ENCODE measurements at regions not wholly inside any gene's neighbourhood (a gene's known extent, or its start where the extent isn't known, plus 50 kb on each side); places are given as distances from the start of the nearest gene placed in this dataset.
"Not testable (repeated sequence)": the region's sequence is repeated elsewhere in the genome, so short reads cannot be mapped to it uniquely, and the experiment has no call there.

DNA sequence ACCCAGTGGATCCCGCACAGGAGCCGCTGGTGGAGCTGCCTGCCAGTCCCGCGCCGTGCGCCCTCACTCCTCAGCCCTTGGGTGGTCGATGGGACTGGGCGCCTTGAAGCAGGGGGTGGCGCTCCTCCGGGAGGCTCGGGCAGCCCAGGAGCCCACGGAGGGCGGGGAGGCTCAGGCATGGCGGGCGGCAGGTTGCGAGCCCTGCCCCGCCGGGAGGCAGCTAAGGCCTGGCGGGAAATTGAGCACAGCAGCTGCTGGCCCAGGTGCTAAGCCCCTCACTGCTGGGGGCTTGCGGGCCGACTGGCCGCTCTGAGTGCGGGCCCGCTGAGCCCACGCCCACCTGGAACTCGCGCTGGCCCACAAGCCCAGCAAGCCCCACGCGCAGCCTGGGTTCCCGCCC, 127.1 kb upstream of the TMEM164 start:
- no peak overlapping the region for H3K4me3 ChIP-seq (ENCODE audit: low read length)

DNA sequence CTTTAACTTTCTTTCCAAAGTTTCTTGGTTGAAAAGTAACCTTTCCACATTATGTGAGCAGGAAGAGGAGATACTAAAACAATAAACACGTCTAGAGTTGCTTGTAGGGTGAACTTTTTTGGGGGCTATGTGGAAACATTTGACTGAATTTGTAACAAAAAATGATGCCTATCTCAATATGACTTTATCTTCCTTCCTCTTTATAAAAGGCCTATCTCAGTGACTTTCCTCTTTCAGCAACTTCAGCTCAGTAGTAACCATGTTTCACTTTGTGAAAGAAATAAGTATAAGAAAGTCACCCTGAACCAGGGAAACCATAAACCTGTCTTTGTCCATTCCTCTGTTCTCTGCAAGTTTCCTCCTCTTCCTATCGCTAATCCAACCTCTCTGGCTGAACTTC, 124.7 kb upstream of the TMEM164 start:
- WGBS (ENCODE audit: insufficient coverage) = 64% methylated on average over 1 of the region's 2 CpGs
- peaks cover 8% of the 10 kb centered on the region for H3K27me3 ChIP-seq (ENCODE audit: control insufficient read depth, insufficient read depth, low read length)
- H3K27ac ChIP-seq (ENCODE audit: low read length) = no peak overlapping the region
- H3K9me3 ChIP-seq (replicated peaks; ENCODE audit: control insufficient read depth, low read depth, low read length) = no peaks in the 10 kb centered on the region
- no peaks in the 10 kb centered on the region for H3K4me1 ChIP-seq (ENCODE audit: control insufficient read depth, insufficient read depth, low read length)
- H3K36me3 ChIP-seq (ENCODE audit: control insufficient read depth, insufficient read depth, low read length) = no peaks in the 10 kb centered on the region
- no peak overlapping the region for H3K4me3 ChIP-seq (ENCODE audit: low read length)
- DNase-seq = no peak

More for the DNA sequence above, 127.1 kb upstream of the TMEM164 start:
- Histone ChIP-seq H3K27ac (ENCODE audit: low read length) (no peak overlapping the region), H3K9me3 (replicated peaks; ENCODE audit: control insufficient read depth, low read depth, low read length) (no peaks in the 10 kb centered on the region), H3K4me1 (ENCODE audit: control insufficient read depth, insufficient read depth, low read length) (no peaks in the 10 kb centered on the region), H3K36me3 (ENCODE audit: control insufficient read depth, insufficient read depth, low read length) (no peaks in the 10 kb centered on the region), H3K27me3 (ENCODE audit: control insufficient read depth, insufficient read depth, low read length) (peaks cover 8% of the 10 kb centered on the region)
- WGBS (ENCODE audit: insufficient coverage) = 91% methylated on average over 30 of the region's 30 CpGs
- no peak for DNase-seq

DNA sequence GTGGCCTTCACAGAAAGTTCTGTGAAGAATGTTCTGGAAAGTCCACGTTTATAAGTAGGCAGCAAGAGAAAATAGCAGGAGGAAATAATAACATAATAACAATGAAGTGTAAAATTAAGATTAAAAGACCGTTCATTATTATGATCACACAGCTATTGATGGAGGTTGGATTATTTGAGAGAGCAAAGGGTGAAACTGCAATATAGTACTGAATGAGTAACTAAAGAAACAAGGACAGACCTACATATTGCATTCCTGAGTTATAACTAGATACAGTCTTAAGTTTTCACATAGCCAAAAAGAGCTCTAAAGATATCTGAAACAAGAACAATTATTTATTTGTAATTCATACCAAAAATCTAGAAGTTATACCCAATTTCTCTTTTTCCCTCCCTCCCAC, 122.9 kb upstream of the TMEM164 start:
- Histone ChIP-seq H3K27ac (ENCODE audit: low read length) (no peak overlapping the region), H3K4me3 (ENCODE audit: low read length) (no peak overlapping the region), H3K4me1 (ENCODE audit: control insufficient read depth, insufficient read depth, low read length) (no peaks in the 10 kb centered on the region), H3K36me3 (ENCODE audit: control insufficient read depth, insufficient read depth, low read length) (no peaks in the 10 kb centered on the region), H3K9me3 (replicated peaks; ENCODE audit: control insufficient read depth, low read depth, low read length) (no peaks in the 10 kb centered on the region), H3K27me3 (ENCODE audit: control insufficient read depth, insufficient read depth, low read length) (peaks cover 8% of the 10 kb centered on the region)
- DNase-seq = no peak
- no CpG with 5 or more reads among the region's 2 CpGs for WGBS (ENCODE audit: insufficient coverage)

DNA sequence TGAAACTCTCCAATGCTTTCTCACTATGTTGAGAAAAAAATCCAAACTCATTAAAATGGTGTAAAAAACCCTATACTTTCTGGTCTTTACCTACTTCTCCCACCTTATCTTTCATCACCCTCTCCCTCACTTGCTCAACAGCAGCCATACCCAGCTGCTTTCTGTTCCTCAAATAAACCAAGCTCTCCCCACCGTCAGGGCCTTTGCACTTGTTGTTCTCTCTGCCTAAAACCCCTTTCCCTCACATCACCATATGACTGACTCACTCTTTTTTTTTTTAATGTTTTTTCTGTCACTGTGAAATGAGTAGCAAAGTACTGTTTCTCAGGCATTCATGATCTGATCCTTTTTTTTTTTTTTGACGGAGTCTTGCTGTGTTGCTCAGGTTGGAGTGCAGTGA, 122.3 kb upstream of the TMEM164 start:
- no peaks in the 10 kb centered on the region for H3K4me1 ChIP-seq (ENCODE audit: control insufficient read depth, insufficient read depth, low read length)
- no peaks in the 10 kb centered on the region for H3K36me3 ChIP-seq (ENCODE audit: control insufficient read depth, insufficient read depth, low read length)
- 43% methylated on average over 1 of the region's 2 CpGs for WGBS (ENCODE audit: insufficient coverage)
- no peak for DNase-seq
- no peak overlapping the region for H3K4me3 ChIP-seq (ENCODE audit: low read length)
- H3K9me3 ChIP-seq (replicated peaks; ENCODE audit: control insufficient read depth, low read depth, low read length) = no peaks in the 10 kb centered on the region
- H3K27me3 ChIP-seq (ENCODE audit: control insufficient read depth, insufficient read depth, low read length) = peaks cover 6% of the 10 kb centered on the region
- H3K27ac ChIP-seq (ENCODE audit: low read length) = no peak overlapping the region

DNA sequence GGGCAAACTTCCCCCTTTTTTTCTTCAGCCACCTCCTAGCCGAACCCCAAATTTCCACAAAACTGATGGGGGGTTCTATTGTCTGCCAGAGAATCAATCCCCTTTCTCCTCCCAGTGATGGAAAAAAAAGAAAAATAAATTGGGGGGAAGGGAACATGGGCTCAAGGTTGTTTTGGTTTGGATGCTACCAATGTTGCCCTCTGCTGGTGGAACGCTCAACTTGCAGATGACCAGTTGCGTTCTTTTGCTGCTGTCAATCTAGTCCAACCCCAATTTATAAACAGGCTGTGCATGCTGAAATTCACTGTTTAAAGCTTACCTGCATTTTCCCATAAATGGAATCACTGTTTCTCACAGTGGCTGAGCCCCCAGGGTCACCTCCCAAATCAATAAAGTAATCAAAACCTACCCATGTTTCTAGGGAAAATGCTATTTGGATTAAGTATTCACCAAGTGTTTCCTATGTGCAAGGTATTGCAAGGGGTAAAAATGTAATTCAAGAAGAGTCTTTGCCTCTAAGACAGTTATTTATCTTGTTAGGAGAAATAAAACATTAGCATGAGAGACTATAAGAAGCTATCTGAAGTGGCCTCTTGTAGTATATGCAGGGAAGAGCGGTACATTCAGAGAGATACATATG, 116.7 kb upstream of the TMEM164 start:
- no peaks in the 10 kb centered on the region for H3K9me3 ChIP-seq (replicated peaks; ENCODE audit: control insufficient read depth, low read depth, low read length)
- peak; percentile 25 for DNase-seq
- no peak overlapping the region for H3K27ac ChIP-seq (ENCODE audit: low read length)
- H3K4me3 ChIP-seq (ENCODE audit: low read length) = no peak overlapping the region
- WGBS (ENCODE audit: insufficient coverage) = 22% methylated on average over 3 of the region's 4 CpGs
- peaks cover 13% of the 10 kb centered on the region for H3K27me3 ChIP-seq (ENCODE audit: control insufficient read depth, insufficient read depth, low read length)
- no peaks in the 10 kb centered on the region for H3K4me1 ChIP-seq (ENCODE audit: control insufficient read depth, insufficient read depth, low read length)
- no peaks in the 10 kb centered on the region for H3K36me3 ChIP-seq (ENCODE audit: control insufficient read depth, insufficient read depth, low read length)

DNA sequence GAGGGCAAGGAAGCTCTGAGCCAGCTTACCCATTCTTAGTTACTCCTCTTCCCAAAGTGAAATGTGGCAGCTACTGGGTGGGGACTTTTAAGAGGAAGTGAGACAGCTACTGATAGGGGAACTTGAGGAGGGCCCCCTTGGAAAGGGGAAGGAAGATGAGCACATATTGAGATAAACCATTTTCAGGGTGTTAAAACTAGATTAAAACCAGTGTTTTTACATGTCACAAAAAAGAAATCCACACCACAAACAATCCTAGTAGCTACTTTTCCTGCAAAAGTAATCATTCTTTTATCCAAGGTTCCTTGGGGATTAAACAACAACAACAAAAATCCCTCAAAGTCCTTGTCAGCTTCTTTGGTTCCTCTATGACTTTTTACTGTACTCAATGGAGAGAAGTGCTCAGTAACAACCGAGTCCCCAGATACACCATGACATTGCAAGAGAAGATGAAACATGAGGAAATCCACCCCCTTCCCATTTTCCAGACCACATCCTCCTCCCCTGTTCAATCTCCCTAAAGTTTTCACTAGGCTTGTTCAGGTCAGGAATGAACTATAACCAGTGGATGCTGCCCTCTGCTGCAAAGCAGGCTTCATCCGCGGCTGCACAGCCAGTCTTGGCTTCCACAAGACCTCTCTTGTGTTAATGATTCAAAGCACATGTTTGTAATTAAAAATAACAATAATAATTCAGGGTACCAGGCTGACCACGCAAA, 113.5 kb upstream of the TMEM164 start:
- peak; percentile 56 for DNase-seq
- Histone ChIP-seq H3K27me3 (ENCODE audit: control insufficient read depth, insufficient read depth, low read length) (peaks cover 13% of the 10 kb centered on the region), H3K27ac (ENCODE audit: low read length) (no peak overlapping the region), H3K9me3 (replicated peaks; ENCODE audit: control insufficient read depth, low read depth, low read length) (no peaks in the 10 kb centered on the region), H3K36me3 (ENCODE audit: control insufficient read depth, insufficient read depth, low read length) (no peaks in the 10 kb centered on the region), H3K4me1 (ENCODE audit: control insufficient read depth, insufficient read depth, low read length) (no peaks in the 10 kb centered on the region), H3K4me3 (ENCODE audit: low read length) (no peak overlapping the region)
- 13% methylated on average over 1 of the region's 4 CpGs for WGBS (ENCODE audit: insufficient coverage)

DNA sequence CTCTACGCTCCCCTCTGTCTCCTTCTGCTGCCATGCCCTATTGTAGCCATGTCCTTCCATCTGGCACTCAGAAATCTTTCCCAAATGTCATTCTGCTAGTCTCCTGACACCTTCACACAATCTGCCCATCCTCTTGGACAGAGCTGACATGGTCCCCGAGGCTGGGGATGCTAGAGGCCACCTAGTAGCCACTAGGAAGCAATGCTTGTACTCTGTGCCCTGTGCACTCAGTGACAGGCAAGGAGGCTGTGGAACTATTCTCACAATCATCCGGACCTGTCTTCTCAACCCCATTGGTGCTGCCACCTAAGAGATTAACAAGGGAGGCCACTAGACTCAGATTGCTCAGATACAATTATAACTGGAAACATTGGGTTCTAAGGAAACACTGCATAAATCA, 112.6 kb upstream of the TMEM164 start:
- Histone ChIP-seq H3K4me1 (ENCODE audit: control insufficient read depth, insufficient read depth, low read length) (no peaks in the 10 kb centered on the region), H3K27ac (ENCODE audit: low read length) (no peak overlapping the region), H3K27me3 (ENCODE audit: control insufficient read depth, insufficient read depth, low read length) (peaks cover 13% of the 10 kb centered on the region), H3K4me3 (ENCODE audit: low read length) (no peak overlapping the region), H3K9me3 (replicated peaks; ENCODE audit: control insufficient read depth, low read depth, low read length) (no peaks in the 10 kb centered on the region), H3K36me3 (ENCODE audit: control insufficient read depth, insufficient read depth, low read length) (no peaks in the 10 kb centered on the region)
- WGBS (ENCODE audit: insufficient coverage) = 75% methylated on average over 3 of the region's 3 CpGs
- DNase-seq = no peak

DNA sequence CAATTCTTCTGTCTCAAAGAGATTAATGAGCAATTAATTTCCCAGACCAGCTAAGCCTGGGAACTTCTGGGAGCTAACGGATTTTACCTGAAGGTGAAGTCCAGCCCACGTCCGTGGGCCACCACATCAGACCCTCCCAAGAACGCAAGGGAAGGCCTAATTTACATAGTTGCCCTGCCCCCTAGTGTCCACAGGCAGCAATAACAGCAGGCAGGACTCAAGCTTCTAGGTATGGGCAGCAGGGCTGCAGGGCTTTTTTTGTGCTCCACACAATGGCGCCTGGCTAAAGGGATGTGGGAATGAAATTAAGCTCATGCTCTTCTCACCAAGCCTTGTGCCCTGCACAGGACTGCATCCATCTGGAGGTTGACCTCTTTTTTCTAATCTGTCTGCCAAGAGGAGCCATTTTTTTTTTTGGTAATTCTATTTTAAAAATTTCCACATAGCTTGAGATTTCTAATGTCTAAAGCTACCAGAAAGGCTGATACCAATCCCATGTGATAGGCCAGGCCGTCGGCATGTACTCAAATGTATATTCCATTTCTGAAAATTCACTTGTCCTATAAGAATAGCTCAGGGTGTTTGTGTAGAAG, 111.9 kb upstream of the TMEM164 start:
- no peak overlapping the region for H3K27ac ChIP-seq (ENCODE audit: low read length)
- DNase-seq = peak; percentile 51
- H3K36me3 ChIP-seq (ENCODE audit: control insufficient read depth, insufficient read depth, low read length) = no peaks in the 10 kb centered on the region
- H3K4me1 ChIP-seq (ENCODE audit: control insufficient read depth, insufficient read depth, low read length) = no peaks in the 10 kb centered on the region
- no peaks in the 10 kb centered on the region for H3K9me3 ChIP-seq (replicated peaks; ENCODE audit: control insufficient read depth, low read depth, low read length)
- no peak overlapping the region for H3K4me3 ChIP-seq (ENCODE audit: low read length)
- WGBS (ENCODE audit: insufficient coverage) = 53% methylated on average over 5 of the region's 7 CpGs
- H3K27me3 ChIP-seq (ENCODE audit: control insufficient read depth, insufficient read depth, low read length) = peaks cover 13% of the 10 kb centered on the region

DNA sequence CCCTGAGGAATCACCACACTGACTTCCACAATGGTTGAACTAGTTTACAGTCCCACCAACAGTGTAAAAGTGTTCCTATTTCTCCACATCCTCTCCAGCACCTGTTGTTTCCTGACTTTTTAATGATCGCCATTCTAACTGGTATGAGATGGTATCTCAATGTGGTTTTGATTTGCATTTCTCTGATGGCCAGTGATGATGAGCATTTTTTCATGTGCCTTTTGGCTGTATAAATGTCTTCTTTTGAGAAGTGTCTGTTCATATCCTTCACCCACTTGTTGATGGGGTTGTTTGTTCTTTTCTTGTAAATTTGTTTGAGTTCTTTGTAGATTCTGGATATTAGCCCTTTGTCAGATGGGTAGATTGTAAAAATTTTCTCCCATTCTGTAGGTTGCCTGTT, 106.9 kb upstream of the TMEM164 start:
- not testable (repeated sequence) for H3K27ac ChIP-seq (ENCODE audit: low read length); H3K4me3 ChIP-seq (ENCODE audit: low read length)
- WGBS (ENCODE audit: insufficient coverage) = no CpG with 5 or more reads among the region's 1 CpG

DNA sequence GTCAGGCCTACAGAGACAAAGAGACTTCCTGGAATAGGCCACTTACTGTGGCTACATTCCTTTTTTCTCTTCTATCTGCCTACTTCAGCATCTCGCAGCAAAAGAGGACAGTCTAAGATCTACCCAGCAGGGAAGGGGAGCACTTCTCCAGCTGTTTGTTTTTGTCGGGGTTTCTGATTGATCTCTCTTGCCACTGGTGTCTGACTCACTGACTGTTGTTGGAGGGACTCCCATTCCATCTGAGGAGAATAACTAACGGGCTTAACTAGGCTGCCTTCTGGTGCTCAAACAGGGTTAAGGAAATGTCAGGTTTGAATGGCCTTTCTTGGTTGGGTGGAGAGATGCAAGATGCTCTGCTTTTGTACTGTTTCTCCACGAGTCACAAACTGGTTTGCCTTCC, 100.2 kb upstream of the TMEM164 start:
- H3K27ac ChIP-seq (ENCODE audit: low read length) = no peak overlapping the region
- H3K27me3 ChIP-seq (ENCODE audit: control insufficient read depth, insufficient read depth, low read length) = peaks cover 2% of the 10 kb centered on the region
- DNase-seq = no peak
- WGBS (ENCODE audit: insufficient coverage) = 62% methylated on average over 2 of the region's 4 CpGs
- no peaks in the 10 kb centered on the region for H3K4me1 ChIP-seq (ENCODE audit: control insufficient read depth, insufficient read depth, low read length)
- H3K9me3 ChIP-seq (replicated peaks; ENCODE audit: control insufficient read depth, low read depth, low read length) = no peaks in the 10 kb centered on the region
- H3K4me3 ChIP-seq (ENCODE audit: low read length) = no peak overlapping the region
- H3K36me3 ChIP-seq (ENCODE audit: control insufficient read depth, insufficient read depth, low read length) = no peaks in the 10 kb centered on the region

More for the DNA sequence above, 106.9 kb upstream of the TMEM164 start:
- not testable (repeated sequence) for H3K4me1 ChIP-seq (ENCODE audit: control insufficient read depth, insufficient read depth, low read length); H3K36me3 ChIP-seq (ENCODE audit: control insufficient read depth, insufficient read depth, low read length); DNase-seq; H3K9me3 ChIP-seq (replicated peaks; ENCODE audit: control insufficient read depth, low read depth, low read length); H3K27me3 ChIP-seq (ENCODE audit: control insufficient read depth, insufficient read depth, low read length)

Measured in muscle of leg (tissue), 3 donors.